Endothelial cell of umbilical vein (primary cell): ENCODE measurements at regions not wholly inside any gene's neighbourhood (a gene's known extent, or its start where the extent isn't known, plus 50 kb on each side); places are given as distances from the start of the nearest gene placed in this dataset.

Experiments
- BruUV-seq: library from RNA; stranded (reverse); fragments of 400-500 nt; replicated peaks from 2 replicates; lab custom pipeline; 2021; lab: Mats Ljungman, UMichigan
- CTCF ChIA-PET: fragments of 300-600, 350-600 bp; sonication (Branson Sonifier 250); formaldehyde crosslinking; loops from one replicate; lab custom pipeline; 2021; ENCODE audit warnings: antibody characterized with exemption, inconsistent platforms; lab: Charles Lee
- POLR2A ChIA-PET: fragments of 300-600, 350-600 bp; sonication (Branson Sonifier 250); formaldehyde crosslinking; loops from one replicate; lab custom pipeline; 2021; ENCODE audit warnings: antibody characterized with exemption, inconsistent platforms; lab: Charles Lee
- DNase-seq: peaks from one replicate; pipeline ENCODE4 v3.0.0-alpha.2; 2011; ENCODE audit warnings: low read depth, low spot score
- FAIRE-seq: peaks from 2 replicates; lab custom pipeline; 2011; peaks lifted over from hg19 to GRCh38; lab: Jason Lieb, UNC
- H2AFZ ChIP-seq: 2 replicates; pipeline ENCODE4 v1.6.0; 2012; ENCODE audit warnings: low read depth, low read length, control low read depth, inconsistent platforms
- H3K27ac ChIP-seq: 2 replicates; pipeline ENCODE4 v1.5.1; 2011; ENCODE audit warnings: low read depth, mild to moderate bottlenecking, control low read depth, low read length, moderate library complexity; ENCODE audit not compliant: insufficient read depth
- H3K27me3 ChIP-seq, 2 experiments: 2 replicates each; pipeline versions ENCODE4 v1.6.0 to v1.6.1; 2011; ENCODE audit warnings: low read length in 2 of 2, mixed read lengths in 1 of 2; ENCODE audit not compliant: control insufficient read depth in 2 of 2, insufficient read depth in 2 of 2
- H3K36me3 ChIP-seq, 2 experiments: 2 replicates in 1 of 2; 3 replicates in 1 of 2; pipeline ENCODE4 v1.5.1; 2011; ENCODE audit warnings: low read length in 2 of 2, mild to moderate bottlenecking in 1 of 2, moderate library complexity in 1 of 2; ENCODE audit not compliant: control insufficient read depth in 2 of 2, insufficient read depth in 2 of 2; ENCODE audit errors: extremely low read depth in 1 of 2
- H3K4me1 ChIP-seq: 3 replicates; pipeline ENCODE4 v1.5.1; 2011; ENCODE audit warnings: mild to moderate bottlenecking, low read length; ENCODE audit not compliant: control insufficient read depth, insufficient read depth; ENCODE audit errors: extremely low read depth
- H3K4me2 ChIP-seq: 2 replicates; pipeline ENCODE4 v1.6.1; 2011; ENCODE audit warnings: low read length, control low read depth, mixed read lengths; ENCODE audit not compliant: insufficient read depth
- H3K4me3 ChIP-seq, 3 experiments: fragments of 200-600 bp in 1 of 3; sonication (generic), shearing (Covaris generic) in 1 of 3; replicated peaks in 1 of 3; 2 replicates each; pipeline ENCODE4 v1.5.1; 2011 to 2016; ENCODE audit warnings: control low read depth in 3 of 3, low read length in 3 of 3, mild to moderate bottlenecking in 2 of 3, inconsistent platforms in 1 of 3, low read depth in 1 of 3, moderate library complexity in 1 of 3; ENCODE audit not compliant: insufficient read depth in 1 of 3
- H3K79me2 ChIP-seq: 2 replicates; pipeline ENCODE4 v1.6.0; 2012; ENCODE audit warnings: low read length, inconsistent platforms; ENCODE audit not compliant: control insufficient read depth, insufficient read depth
- H3K9ac ChIP-seq: replicated peaks from 2 replicates; pipeline ENCODE3; 2011; ENCODE audit warnings: low read length, control low read depth; ENCODE audit not compliant: insufficient read depth; ENCODE audit errors: extremely low read depth
- H3K9me1 ChIP-seq: replicated peaks from 3 replicates; pipeline ENCODE4 v1.6.0; 2011; ENCODE audit warnings: mild to moderate bottlenecking, low read length; ENCODE audit not compliant: control insufficient read depth, insufficient read depth; ENCODE audit errors: extremely low read depth
- H3K9me3 ChIP-seq: replicated peaks from 2 replicates; pipeline ENCODE4 v1.5.1; 2012; ENCODE audit warnings: low read length, inconsistent platforms; ENCODE audit not compliant: control insufficient read depth, insufficient read depth
- H4K20me1 ChIP-seq: replicated peaks from 2 replicates; pipeline ENCODE3; 2011; ENCODE audit warnings: mild to moderate bottlenecking, low read length; ENCODE audit not compliant: control insufficient read depth, insufficient read depth; ENCODE audit errors: extremely low read depth
- CTCF ChIP-seq, 2 donors: IDR thresholded peaks; 1 replicate in 1 of 2; 2 replicates in 1 of 2; pipeline ENCODE4 v1.5.1; 2011; ENCODE audit warnings: low read length in 2 of 2, mild to moderate bottlenecking in 2 of 2, moderate library complexity in 2 of 2, control low read depth in 1 of 2, inconsistent platforms in 1 of 2, low read depth in 1 of 2; ENCODE audit not compliant: insufficient read depth in 1 of 2; ENCODE audit errors: extremely low read depth in 1 of 2
- EZH2 ChIP-seq: IDR thresholded peaks from 2 replicates; pipeline ENCODE4 v1.6.1; 2012; ENCODE audit warnings: borderline replicate concordance, low read depth, mild to moderate bottlenecking, moderate library complexity, low read length, inconsistent platforms; ENCODE audit not compliant: severe bottlenecking
- FOS ChIP-seq: IDR thresholded peaks from 2 replicates; pipeline ENCODE4 v1.6.1; 2011; ENCODE audit warnings: mild to moderate bottlenecking, low read length, moderate library complexity, borderline replicate concordance; ENCODE audit not compliant: insufficient read depth
- GATA2 ChIP-seq: IDR thresholded peaks from 2 replicates; pipeline ENCODE4 v1.7.0; 2011; ENCODE audit warnings: low read depth, mild to moderate bottlenecking, moderate library complexity, mixed read lengths, low read length; ENCODE audit not compliant: insufficient read length, insufficient read depth
- JUN ChIP-seq: IDR thresholded peaks from 2 replicates; pipeline ENCODE4 v1.6.1; 2011; ENCODE audit warnings: borderline replicate concordance, low read depth; ENCODE audit not compliant: insufficient read length, insufficient read depth
- MAX ChIP-seq: IDR thresholded peaks from 2 replicates; pipeline ENCODE4 v1.6.1; 2011; ENCODE audit not compliant: insufficient read depth, insufficient read length
- MYC ChIP-seq: IDR thresholded peaks from one replicate; pipeline ENCODE4 v1.6.1; 2011; ENCODE audit warnings: mild to moderate bottlenecking, low read depth, low read length
- POLR2A ChIP-seq: IDR thresholded peaks from 2 replicates; pipeline ENCODE4 v1.6.1; 2012; ENCODE audit warnings: low read depth, mild to moderate bottlenecking, control low read depth, low read length
- POLR2AphosphoS5 ChIP-seq: IDR thresholded peaks from 2 replicates; pipeline ENCODE4 v1.6.1; 2012; ENCODE audit warnings: low read depth, mild to moderate bottlenecking, control low read depth, low read length, moderate library complexity; ENCODE audit not compliant: insufficient read depth
- dilution Hi-C: fragments of 300-500 bp; cut with MboI; formaldehyde crosslinking; loops from one replicate; pipeline ENCODE4 v1.15.0; 2019; ENCODE audit warnings: low sequenced_read_pairs; ENCODE audit not compliant: extremely low pct_ligation_motif_present
- intact Hi-C: fragments of 100-400 bp; cut with micrococcal nuclease; formaldehyde crosslinking; loops from one replicate; pipeline ENCODE4 v1.10.0; 2022

GRCh38 chr16:66229651-66230050 lies 136.8 kb upstream of the CDH5 start:
- BruUV-seq: no TSS peak
- ChIA-PET POLR2A (no interaction called here), CTCF (no interaction called here)
- Histone ChIP-seq H3K4me3 (no peak overlapping the region), H3K4me1 (no peaks in the 10 kb centered on the region), H3K27me3 (no peaks in the 10 kb centered on the region), H4K20me1 (no peaks in the 10 kb centered on the region), H3K9me1 (no peaks in the 10 kb centered on the region), H2AFZ (no peak overlapping the region), H3K4me2 (no peak overlapping the region), H3K9ac (no peak overlapping the region), H3K36me3 (no peaks in the 10 kb centered on the region), H3K9me3 (no peaks in the 10 kb centered on the region), H3K79me2 (no peaks in the 10 kb centered on the region), H3K27ac (no peak overlapping the region)
- DNase-seq (no peak), FAIRE-seq (no peak)
- TF ChIP-seq JUN: no peak
- no peak for TF ChIP-seq FOS
- TF ChIP-seq CTCF (IDR thresholded peaks at IDR 0.05; ENCODE audit: extremely low read depth in 1 of 2, insufficient read depth in 1 of 2, low read depth in 1 of 2, low read length in 2 of 2): no peak
- TF ChIP-seq POLR2AphosphoS5: no peak
- no peak for TF ChIP-seq EZH2
- TF ChIP-seq GATA2: no peak
- no peak for TF ChIP-seq MYC
- TF ChIP-seq MAX: no peak
- no peak for TF ChIP-seq POLR2A
- dilution Hi-C loops (no loop called here), intact Hi-C loops (no loop called here)
